GM21515 (cell line): ENCODE measurements at regions not wholly inside any gene's neighbourhood (a gene's known extent, or its start where the extent isn't known, plus 50 kb on each side); places are given as distances from the start of the nearest gene placed in this dataset.
"Not testable (repeated sequence)": the region's sequence is repeated elsewhere in the genome, so short reads cannot be mapped to it uniquely, and the experiment has no call there.

Source experiments
- ATAC-seq: cut with Tn5 transposase; IDR thresholded peaks from one replicate; pipeline ENCODE4 v1.9.1; 2021; ENCODE audit not compliant: unreplicated experiment

DNA sequence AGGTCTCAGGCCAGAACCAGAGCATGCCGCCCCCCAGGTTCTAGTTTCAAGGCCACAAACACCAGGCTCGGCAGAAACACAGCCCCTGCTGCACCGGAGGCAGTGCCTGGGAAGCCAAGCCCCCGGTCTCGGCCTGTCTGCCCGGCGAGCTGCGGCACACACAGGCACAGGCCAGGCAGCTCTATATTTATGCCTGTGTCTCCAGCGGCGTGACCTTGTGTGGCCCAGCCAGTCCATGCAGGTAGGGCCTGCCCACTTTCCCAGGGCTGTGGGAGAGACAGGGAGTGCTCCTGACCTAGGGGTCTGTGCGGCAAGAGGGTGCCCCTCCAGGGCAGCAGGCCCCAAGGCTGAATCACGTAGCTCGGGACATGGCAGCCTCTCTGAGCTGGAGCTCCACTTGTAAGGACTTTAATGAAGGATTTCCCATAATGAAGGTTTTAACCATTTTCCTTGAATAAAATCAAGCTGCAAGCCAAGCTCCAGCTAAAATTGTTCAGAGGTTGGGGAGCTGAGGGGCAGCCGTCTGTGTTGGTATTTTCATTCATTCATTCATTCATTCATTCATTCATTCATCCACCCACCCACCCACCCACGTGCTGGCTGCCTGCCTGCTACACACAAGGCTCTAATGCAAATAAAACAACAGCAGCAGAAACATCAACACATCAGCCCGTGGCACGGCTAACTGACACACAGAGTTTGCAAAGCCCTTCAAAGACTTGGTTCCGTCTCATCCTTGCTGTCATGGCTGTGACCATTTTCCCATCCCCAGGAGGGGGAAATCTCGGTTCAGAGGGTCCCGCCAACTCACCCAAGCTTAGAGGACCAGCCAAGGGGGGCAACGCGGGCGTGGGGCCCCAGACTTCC lies 92.0 kb downstream of the RFLNA start:
- no peak for ATAC-seq

DNA sequence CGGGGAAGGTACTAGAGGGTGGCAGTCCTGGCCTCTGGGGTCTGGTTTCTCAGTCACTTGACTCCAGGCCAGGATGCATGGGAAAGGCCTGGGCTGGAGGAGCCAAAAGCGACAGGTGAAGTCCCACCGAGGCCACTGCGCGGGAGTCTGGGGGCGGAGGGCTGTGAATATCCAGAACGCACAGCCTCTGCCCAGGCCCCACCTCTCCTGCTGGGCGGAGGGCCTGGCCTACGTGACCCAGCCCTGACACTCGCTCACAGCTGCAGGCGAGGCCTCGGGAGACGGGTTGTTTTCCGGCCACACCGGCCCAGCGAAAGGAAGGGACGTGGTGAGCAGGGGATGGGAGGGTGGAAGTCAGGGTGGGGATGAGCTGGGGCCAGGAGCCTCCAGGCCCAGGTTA lies 91.2 kb downstream of the RFLNA start:
- no peak for ATAC-seq

DNA sequence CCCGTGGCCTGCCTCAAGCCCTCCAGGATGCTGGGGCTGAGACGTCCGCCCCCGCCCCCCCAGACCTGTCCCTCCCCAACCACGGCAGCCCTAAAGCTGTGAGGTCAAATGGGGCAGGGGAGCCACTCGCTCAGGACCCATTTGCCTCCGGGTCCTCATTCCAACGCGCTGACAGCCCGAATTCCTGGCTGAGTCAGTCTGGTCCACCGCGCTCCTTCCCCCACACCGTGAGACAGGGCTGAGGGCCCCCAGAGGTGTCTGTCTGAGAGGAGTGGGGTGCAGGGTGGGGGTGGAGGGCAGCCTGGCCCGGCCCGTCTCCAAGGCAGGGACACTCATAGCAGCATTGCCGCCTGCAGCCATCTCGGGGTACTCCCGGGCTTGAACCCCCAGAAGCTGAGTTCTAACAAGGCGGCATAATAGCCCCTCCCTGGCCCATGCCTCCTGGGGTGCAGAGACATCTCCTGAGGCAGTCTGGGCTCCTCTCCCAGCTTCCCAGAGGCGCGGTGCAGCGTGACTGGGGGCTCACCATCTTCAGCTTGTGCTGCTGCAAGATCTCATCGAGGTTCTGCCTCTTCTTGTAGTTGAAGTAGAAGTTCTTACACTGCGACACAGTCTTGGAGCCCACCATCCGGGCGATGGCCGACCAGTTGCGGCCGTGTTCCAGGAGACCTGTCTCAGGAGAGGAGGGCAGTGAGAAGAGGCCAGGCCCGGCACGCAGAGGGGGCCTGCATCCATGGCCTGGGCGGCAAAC lies 90.5 kb downstream of the RFLNA start:
- ATAC-seq: no peak

DNA sequence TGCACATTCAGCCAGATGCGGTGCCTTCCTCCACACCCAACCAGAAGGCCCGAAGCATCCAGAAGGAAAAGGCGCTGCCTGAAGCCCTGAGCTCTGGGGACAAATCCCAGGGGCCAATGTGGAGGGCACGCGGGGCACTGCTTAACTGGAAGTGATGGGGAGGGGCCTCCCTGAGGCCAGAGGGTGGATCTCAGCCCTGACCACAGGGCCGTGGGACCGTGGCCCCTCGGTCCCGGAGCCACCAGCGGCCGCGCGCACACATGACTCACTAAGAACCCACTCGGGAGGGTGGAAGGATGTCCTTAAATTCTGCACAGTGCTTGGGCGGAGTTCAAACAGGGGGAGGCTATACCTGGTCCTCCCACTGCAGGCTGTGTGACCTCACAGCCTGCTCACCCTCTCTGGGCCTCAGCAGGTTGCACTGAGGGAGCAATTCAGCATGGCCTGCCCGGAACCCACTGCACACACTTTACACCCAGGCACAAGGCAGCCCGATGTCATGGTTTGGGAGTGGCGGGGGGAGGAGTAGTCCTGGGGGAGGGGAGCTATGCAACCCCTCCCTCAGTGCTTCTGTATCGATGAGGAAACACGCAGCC lies 89.5 kb downstream of the RFLNA start:
- no peak for ATAC-seq

DNA sequence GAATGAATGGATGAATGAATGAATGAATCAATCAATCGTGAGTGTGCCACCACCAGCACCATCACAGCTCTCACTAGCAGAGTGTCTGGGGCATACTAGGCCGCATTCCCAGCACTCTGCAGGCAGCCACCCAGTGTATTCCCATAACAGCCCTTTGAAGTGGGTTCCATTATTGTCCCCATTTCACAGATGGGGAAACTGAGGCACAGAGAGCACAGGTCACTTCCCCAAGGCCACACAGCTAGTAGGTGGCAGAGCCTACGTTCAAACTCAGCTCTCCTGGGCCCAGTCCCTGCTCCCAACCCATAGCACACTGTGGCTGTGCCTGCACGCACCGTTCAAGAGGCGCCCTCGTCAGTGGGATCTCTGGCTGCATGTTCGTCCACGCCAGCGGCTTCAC lies 88.1 kb downstream of the RFLNA start:
- no peak for ATAC-seq

DNA sequence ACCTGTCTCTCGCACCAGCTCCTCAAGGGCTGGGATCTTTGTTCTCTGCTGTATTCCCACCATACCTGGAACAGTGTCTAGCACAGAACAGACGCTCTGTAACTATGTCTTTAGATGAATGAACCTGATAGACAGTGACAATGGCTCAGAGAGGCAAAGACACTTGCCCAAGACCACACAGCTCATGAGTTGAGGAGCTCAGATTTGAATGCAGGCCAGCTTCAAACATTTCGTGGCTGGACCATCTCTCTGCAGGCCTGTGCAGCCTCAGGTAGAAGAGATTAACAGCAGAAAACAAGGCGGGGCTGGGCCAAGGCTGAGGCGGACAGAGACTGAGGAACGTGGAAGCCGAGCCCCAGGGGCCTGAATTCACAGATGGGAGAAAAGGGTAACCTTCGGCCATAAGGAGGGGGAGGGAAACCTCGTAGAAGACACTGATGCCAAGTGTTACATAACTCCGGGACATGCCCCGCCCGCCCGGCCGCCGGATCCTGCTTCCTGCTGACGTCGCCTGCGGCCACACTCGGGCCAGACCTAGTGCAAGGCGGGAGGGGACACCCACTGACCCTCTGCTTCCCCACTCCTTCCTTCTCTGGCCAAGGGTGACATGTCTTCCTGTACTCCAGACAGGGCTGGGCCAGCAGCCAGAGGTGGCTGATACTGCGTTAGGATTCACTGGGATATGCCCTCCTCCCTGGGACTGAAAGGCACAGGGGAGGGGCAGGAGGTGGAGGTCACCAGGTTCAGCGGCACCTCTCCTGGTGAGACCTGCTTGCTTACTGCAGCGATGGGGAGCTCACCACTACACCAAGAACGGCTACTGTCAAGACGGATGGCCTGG lies 86.8 kb downstream of the RFLNA start:
- no peak for ATAC-seq

DNA sequence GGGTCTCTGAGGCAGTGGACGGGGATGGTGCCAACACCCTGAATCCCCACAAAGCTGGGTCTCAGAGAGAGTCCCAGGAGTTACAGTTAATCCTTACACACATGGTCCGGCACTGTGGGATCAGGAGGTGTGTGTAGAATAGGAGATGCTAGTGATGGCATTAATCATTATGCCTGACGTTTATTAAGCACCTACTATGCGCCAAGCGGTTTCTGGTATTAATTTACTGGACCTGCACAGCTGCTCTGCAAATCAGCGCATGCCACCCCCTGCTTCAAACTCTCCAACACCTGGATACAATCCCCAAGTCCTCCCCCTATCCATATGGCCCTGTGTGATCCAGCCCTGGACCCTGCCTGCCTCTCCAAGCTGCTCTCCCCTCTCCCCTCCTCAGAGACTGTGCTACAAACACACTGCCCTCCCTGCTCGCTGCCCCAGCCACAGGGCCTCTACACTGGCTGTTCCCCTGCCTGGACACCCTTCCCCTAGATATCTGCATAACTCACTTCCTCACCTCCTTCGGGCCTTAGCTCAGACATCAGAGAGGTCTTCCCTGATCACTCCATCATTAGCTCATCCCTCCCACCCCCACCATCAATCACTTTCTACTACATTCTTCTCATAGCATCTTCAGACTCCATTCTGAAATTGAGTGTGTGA lies 86.0 kb downstream of the RFLNA start:
- ATAC-seq: no peak

DNA sequence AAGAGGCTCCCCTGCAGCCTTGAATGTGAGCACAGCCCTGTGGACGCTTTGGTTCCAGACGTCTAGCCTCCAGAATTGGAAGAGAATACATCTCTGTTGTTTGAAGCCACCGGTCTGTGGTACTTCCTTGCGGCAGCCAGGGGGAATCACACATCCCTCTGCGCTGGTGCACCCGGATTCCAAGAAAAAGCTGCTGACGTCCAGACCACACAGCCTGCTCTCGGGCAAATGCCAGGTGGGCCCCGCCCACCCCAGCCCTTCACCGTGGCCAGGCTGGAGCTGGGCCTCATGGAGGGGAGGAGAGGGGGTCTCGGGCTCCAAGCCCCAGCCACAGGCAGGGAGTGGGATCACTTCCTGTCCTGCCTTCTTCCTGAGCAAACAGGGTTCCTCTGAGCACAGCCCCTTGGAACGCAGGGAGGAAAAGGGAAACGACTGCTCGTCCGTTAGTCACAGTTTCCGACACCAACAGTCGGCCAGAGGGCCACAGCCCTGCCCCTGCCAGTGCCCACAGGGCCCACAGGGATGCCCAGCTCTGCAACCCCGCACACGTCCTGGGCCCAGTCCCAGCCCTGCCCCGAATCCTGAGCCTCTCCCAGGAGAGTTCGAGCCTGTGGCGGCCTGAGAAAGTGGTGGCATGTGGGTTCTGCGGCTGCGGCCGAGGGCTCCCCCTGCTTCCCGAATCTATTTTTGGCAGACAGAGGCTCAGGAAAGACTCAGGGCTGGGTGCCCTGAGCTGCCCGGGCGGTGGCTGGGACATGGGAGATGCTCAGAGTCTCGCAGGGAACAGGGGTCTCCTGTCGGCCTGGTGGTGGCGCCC lies 85.3 kb downstream of the RFLNA start:
- no peak for ATAC-seq

DNA sequence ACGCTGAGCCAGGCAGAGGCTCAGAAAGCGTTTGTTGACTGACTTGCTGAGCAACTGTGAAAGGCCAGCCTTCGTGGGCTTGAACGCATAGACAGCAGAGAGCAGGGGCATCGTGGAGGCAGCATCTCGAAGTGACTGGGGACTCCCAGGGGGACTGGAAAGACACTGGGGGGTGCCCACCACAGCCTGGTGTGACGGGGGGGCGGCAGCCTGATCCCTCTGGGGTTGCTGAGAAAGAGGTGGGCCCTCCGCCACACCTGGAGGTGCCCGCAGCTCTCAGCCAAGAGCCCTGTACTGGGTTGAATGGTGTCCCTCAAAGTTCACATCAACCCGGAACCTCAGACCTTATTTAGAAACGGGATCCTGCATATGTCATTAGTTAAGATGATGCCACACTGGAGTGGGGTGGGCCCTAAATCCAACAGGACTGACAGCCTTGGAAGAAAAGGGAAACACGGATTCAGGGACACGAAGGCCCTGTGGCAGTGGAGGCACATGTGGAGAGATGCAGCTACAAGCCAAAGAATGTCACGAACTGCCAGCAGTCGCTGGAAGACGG lies 84.6 kb downstream of the RFLNA start:
- no peak for ATAC-seq

DNA sequence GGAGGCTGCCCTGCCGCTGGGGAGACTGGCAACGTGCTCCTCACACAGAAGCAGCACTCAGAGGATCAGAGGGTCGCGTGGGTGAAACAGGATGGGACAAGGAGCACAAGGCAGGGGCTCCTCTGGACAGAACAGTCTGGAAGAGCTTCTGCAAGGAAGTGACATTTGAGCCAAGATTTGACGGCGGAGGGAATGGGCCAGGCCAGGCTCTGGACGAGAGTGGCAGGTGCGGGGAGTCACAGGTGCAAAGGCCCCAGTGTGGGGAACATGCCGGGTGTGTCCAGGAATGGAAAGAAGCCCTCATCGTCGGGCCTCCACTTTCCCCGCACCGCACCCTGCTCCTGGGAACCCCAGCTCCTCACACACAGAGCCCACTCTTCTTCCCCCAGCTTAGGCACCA lies 84.0 kb downstream of the RFLNA start:
- no peak for ATAC-seq

DNA sequence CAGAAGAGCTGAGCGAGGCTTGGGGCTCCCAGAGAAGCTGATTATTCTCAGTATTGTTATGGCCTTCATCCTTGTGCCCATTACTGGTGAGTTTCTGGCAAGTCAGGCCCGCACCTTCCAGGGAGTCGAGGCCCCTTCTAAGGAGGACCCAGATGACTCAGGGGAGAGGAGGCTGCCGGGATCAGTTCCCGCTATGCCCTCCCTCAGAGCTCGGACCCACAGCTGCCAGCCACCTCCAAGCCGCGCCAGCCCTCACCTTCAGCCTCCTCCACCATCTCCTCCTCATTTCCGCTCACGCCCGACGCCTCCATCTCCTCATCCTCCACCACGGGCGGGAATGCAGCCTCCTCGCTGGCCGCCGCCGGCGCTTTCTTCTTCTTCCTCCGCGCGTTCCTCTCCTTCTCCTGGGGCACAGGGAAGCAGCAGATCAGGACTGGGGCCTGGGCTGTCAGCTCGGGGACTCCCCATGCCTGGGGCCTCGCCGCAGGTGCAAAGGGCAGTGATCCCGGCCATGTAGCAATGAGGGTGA lies 83.2 kb downstream of the RFLNA start:
- no peak for ATAC-seq

DNA sequence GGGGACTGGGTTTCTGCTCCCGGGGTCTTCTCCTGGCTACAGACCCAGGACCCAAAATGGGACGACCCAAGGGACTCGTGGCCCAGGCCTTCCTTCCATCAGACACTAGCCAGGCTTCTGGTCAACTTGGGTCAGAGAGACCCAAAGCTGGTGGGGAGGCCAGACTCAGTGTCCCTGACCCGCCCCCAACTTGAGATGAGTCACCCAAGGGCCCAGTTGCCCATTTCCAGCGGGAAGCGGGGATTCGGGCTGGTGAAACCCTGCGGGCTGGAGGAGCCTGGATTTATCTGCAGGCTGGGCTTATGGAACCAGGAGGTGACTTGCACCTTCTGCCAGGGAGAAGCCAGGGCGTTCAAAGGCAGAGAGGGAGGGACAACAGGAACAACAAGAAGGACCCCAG lies 81.5 kb downstream of the RFLNA start:
- ATAC-seq: no peak

DNA sequence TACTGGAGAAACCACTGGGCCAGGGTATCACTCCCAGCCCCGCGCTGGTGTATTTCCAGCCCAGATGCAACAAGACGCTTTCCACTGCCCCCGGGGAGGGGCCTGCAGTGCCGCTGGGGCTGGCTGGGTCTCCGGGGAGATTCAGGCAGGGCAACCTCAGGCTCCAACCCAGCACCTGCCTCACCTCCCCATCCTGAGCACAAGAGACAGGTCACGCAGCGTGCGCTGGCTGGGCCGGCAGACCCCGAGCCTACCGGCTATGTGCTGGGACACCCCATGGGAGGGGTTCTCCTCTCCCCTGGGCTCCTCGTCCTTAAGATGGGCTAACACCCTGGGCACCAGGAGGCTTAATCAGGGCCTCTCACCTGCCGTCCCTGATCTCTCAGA lies 80.9 kb downstream of the RFLNA start:
- no peak for ATAC-seq

DNA sequence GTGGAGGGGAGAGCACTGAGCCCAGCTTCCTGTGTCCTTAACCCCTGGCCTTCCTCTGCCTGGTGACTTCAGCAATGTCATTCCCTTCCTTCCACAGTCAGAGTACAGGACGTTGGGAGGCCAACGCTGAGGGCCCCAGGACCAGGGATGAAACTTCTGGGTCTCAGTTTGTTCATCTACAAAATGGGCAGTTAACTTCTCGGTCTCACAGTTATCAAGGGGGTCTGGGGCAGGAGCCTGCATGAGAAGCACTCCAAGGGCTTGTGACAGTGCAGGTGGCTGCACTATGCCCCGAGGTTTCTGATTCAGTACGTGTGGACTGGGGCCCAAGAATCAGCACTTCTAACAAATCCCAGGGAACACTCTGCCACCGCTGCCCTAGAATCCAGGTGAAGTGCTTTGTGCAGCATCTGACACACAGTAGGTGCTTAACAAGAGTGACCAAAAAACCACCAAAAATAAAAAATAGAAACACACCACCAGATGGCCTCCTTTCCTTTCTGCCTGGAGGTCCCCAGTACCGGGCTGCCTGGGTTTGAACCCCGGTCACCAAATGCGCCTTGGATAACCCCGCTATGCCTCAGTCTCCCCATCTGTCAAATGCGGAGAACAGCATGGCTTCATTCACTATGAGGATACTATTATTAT lies 80.4 kb downstream of the RFLNA start:
- no peak for ATAC-seq

DNA sequence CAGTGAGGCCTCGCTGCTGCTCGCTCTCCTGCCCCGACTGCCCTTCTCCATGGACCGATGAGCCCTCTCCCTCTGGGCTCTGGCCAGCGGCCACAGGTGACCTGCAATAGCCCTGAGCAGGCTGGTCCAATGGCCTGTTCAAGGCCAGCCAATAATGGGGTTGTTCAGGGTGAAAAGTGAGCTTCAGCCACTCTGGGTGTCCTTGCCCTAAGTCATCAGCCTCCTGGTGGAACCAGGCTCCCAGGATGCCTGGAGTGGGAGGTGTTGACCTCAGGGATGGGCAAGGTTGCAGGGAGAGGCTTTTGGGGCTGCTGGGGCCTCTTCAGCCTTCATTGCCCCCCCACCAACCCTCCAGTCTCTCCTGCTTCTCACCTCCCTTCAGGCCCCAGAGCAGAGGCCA lies 79.7 kb downstream of the RFLNA start:
- no peak for ATAC-seq

DNA sequence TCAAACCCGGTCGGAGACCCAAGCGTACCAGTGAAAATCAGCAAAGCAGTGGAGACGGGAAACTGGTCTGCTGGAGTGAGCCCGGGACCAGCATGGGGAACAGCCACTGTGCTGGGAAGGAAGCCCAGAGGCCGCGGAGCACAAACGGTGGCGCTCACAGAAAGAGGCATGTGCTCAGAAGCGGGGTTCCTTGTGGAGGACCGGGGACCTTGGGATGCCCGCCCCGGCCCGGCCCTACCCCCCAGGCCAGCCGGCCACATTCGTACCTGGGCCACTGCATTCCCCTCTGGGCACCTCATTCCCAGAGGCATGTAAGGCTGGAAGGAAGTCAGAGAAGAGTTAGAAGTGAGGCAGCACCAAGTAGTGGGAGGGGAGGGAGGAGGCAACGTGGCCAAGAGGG lies 79.3 kb downstream of the RFLNA start:
- ATAC-seq: no peak

DNA sequence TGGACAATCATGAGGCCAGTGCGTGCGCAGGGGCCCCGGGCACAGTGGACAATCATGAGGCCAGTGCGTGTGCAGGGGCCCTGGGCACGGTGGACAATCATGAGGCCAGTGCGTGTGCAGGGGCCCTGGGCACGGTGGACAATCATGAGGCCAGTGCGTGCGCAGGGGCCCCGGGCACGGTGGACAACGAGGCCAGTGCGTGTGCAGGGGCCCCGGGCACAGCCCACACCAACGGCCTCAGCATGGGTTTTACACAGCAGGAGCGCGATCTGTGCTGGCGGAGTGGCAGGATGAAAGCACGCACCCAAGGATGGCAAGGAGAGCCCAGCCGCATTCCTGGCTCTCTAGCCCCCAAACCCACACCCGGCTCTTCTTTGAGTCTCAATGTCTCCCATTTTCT lies 78.8 kb downstream of the RFLNA start:
- not testable (repeated sequence) for ATAC-seq

DNA sequence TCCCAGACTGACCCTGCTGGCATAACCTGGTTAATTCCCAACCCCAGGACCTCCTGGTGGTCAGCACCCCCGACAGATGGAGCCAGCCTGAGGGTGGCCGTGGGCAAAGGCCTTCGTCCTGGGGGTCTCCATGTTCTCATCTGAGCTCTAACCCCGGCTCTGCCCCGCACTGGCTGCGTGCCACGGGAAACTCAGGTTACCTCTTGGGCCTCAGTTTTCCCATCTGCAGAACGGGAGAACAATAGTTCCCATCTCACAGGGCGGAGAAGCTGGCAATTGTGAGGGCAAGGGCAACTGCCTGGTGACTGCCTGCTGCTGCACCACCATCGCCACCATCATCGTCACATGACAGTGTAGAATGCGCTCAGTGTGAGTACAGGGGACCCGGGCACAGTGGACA lies 77.9 kb downstream of the RFLNA start:
- no peak for ATAC-seq
